ENCODE measurements at regions not wholly inside any gene's neighbourhood (a gene's known extent, or its start where the extent isn't known, plus 50 kb on each side); places are given as distances from the start of the nearest gene placed in this dataset.

GRCh38 chr1:194300340-194300739 lies 1113.9 kb upstream of the B3GALT2 start:
- no peaks in the 10 kb centered on the region for H3K9me3 ChIP-seq (ENCODE audit: control insufficient read depth in 1 of 2, insufficient read depth in 1 of 2, low read depth in 1 of 2, low read length in 2 of 2)
- no peak overlapping the region for H3K9ac ChIP-seq (ENCODE audit: low read length)
- ATAC-seq (no peak), DNase-seq (ENCODE audit: low read depth, low spot score) (no peak)
- H4K20me1 ChIP-seq (ENCODE audit: insufficient read depth), result no peaks in the 10 kb centered on the region
- CTCF ChIA-PET, result no interaction called here
- no peak overlapping the region; the same call in 1 of the 2 replicates for H3K4me2 ChIP-seq (ENCODE audit: low read length)
- intact Hi-C loops (cut with micrococcal nuclease), result no loop called here
- H2AFZ ChIP-seq (ENCODE audit: low read depth, low read length, poor library complexity, severe bottlenecking), result peak overlapping the region; percentile 17
- no peak overlapping the region for H3K4me3 ChIP-seq (replicated peaks in 1 of 2; ENCODE audit: low read depth in 1 of 2, low read length in 2 of 2)
- no peaks in the 10 kb centered on the region for H3K9me2 ChIP-seq (ENCODE audit: insufficient read depth)
- H3K79me2 ChIP-seq (ENCODE audit: insufficient read depth, low read length), result no peaks in the 10 kb centered on the region
- no peaks in the 10 kb centered on the region for H3K27me3 ChIP-seq (ENCODE audit: insufficient read depth, low read length)
- H3K36me3 ChIP-seq (ENCODE audit: control insufficient read depth in 1 of 2, insufficient read depth in 2 of 2, low read length in 2 of 2), result no peaks in the 10 kb centered on the region
- TF ChIP-seq ELF1 (IDR thresholded peaks at IDR 0.05; ENCODE audit: borderline replicate concordance, low read depth), result no peak
- TF ChIP-seq CEBPB (IDR thresholded peaks at IDR 0.05; ENCODE audit: low read depth), result no peak
- 0 out of 2 replicates have a peak, but pooled peaks have one; percentile 12 for TF ChIP-seq CBX3 (IDR thresholded peaks at IDR 0.05; ENCODE audit: low read depth)
- TF ChIP-seq TCF7L2 (IDR thresholded peaks at IDR 0.05; ENCODE audit: borderline replicate concordance, extremely low read depth, insufficient read depth, insufficient read length), result no peak
- no peak for TF ChIP-seq CTCF (IDR thresholded peaks at IDR 0.05 in 2 of 3, conservative IDR thresholded peaks at IDR 0.05 in 1 of 3; ENCODE audit: borderline replicate concordance in 1 of 3, insufficient read depth in 1 of 3, low read depth in 2 of 3, low read length in 2 of 3)
- TF ChIP-seq SP1 (IDR thresholded peaks at IDR 0.05; ENCODE audit: low read depth), result no peak
- no peak for TF ChIP-seq YY1 (IDR thresholded peaks at IDR 0.05; ENCODE audit: extremely low read depth, insufficient replicate concordance, low read depth, low read length)
- H3K4me1 ChIP-seq (ENCODE audit: control insufficient read depth in 1 of 2, insufficient read depth in 2 of 2, low read length in 2 of 2), result peaks cover 0 to 6% of the 10 kb centered on the region in 2 experiments; a peak in 1 of 4 replicates
- RAD21 ChIA-PET (ENCODE audit: low non-redundant PET in 1 of 2, low total read pairs in 2 of 2, uncharacterized antibody in 2 of 2, unreplicated experiment in 2 of 2), result no interaction called here
- POLR2A ChIA-PET, result no interaction called here
- no TSS peak for BruUV-seq (replicated peaks)
- no peak overlapping the region for H3K27ac ChIP-seq (ENCODE audit: low read depth, low read length)

DNA sequence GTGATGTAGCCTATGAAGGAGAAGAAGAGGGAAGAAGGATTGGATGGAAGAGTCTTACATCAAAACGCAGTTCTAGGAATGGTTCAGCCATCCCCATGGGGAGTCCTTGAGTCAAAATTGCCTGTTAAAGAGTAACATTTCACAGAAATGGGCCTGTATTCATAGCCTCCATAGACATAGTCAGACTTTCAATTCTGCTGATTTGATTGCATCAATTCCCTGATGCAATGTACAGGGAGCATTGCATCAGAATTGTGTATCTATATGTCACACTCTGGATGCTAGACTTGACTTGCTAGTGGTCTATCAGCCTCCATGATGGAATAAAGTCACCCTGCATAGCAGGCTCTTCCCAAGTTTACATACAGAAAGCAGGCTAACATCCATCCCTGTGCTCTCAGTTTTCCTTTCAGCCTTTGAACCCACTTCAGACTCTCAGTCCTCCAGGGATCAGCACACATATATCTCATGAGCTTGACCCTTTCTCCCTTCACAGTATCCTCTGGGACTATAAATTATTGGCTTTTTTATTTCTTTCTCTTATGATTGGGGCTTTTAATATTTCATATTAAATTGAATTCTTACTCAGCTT lies 1111.7 kb upstream of the B3GALT2 start:
- RAD21 ChIA-PET (ENCODE audit: low non-redundant PET in 1 of 2, low total read pairs in 2 of 2, uncharacterized antibody in 2 of 2, unreplicated experiment in 2 of 2), result no interaction called here
- TF ChIP-seq POLR2AphosphoS5 (IDR thresholded peaks at IDR 0.05; ENCODE audit: low read depth, low read length) (no peak), CEBPB (IDR thresholded peaks at IDR 0.05; ENCODE audit: low read depth) (peak; percentile 80)
- CTCF ChIA-PET, result no interaction called here

More for the DNA sequence above, 1111.7 kb upstream of the B3GALT2 start:
- Histone ChIP-seq H3K9me3 (ENCODE audit: control insufficient read depth in 1 of 2, insufficient read depth in 1 of 2, low read depth in 1 of 2, low read length in 2 of 2) (no peaks in the 10 kb centered on the region), H3K9ac (ENCODE audit: low read length) (no peak overlapping the region), H3K27ac (ENCODE audit: low read depth, low read length) (no peak overlapping the region), H3K27me3 (ENCODE audit: insufficient read depth, low read length) (no peaks in the 10 kb centered on the region), H3K4me1 (ENCODE audit: control insufficient read depth in 1 of 2, insufficient read depth in 2 of 2, low read length in 2 of 2) (peaks cover 0 to 6% of the 10 kb centered on the region in 2 experiments; a peak in 1 of 4 replicates), H3K4me3 (replicated peaks in 1 of 2; ENCODE audit: low read depth in 1 of 2, low read length in 2 of 2) (no peak overlapping the region), H4K20me1 (ENCODE audit: insufficient read depth) (no peaks in the 10 kb centered on the region), H3K4me2 (ENCODE audit: low read length) (no peak overlapping the region), H2AFZ (ENCODE audit: low read depth, low read length, poor library complexity, severe bottlenecking) (no peak overlapping the region), H3K79me2 (ENCODE audit: insufficient read depth, low read length) (no peaks in the 10 kb centered on the region), H3K36me3 (ENCODE audit: control insufficient read depth in 1 of 2, insufficient read depth in 2 of 2, low read length in 2 of 2) (no peaks in the 10 kb centered on the region), H3K9me2 (ENCODE audit: insufficient read depth) (no peaks in the 10 kb centered on the region)
- no TSS peak for BruUV-seq (replicated peaks)
- ATAC-seq (no peak), DNase-seq (ENCODE audit: low read depth, low spot score) (no peak)
- POLR2A ChIA-PET, result no interaction called here
- intact Hi-C loops (cut with micrococcal nuclease), result loop anchor here (5.0 to 10.0 kb wide), 2 partner anchors 1156 to 1823 kb away; no protein-coding TSS in a partner anchor

Data from HCT116 (cell line).